OCI-LY3 (cell line): ENCODE measurements at regions not wholly inside any gene's neighbourhood (a gene's known extent, or its start where the extent isn't known, plus 50 kb on each side); places are given as distances from the start of the nearest gene placed in this dataset.

Experiments used
- EZH2phosphoT487 ChIP-seq: fragments of 200-600 bp; shearing (Covaris generic); IDR thresholded peaks from 2 replicates; pipeline ENCODE4 v1.6.1; 2018; ENCODE audit warnings: antibody characterized with exemption, mixed run types, low read depth
- TF ChIP-seq, protein P1 (sequence below): fragments of 200-600, 300-600 bp; sonication (generic); IDR thresholded peaks from 2 replicates; pipeline ENCODE4 v1.5.1; 2014; ENCODE audit warnings: antibody characterized with exemption, low read length, low read depth

DNA sequence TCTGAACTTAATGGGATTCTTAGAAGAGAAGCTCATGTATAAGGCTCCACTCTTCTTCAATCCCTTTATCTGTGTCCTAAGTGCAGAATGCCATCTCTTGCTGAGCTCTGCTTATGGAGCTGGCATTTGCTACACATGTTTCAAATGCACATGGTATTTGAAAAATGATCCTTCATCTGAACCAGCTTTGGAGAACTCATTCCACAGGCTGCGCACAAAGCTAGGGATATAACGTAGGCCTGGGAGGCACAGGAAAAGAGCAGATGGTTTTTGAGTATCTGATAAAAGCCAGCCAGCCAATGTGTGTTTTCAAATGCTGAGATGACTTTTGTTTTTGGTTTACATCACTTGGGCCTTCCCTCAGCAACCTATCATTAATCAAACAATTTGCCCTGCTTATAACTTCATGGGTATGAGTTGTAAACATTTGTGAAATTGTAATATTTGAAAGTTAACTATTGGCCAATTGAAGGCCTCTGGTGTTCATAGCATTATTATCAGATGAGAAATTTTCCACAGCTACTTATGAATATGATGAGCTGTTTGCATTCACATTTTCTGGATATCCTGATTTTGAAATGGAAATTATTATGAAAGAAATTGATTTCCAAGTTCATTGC is 729.0 kb downstream of the FGF9 start:
- TF ChIP-seq, protein P1, sequence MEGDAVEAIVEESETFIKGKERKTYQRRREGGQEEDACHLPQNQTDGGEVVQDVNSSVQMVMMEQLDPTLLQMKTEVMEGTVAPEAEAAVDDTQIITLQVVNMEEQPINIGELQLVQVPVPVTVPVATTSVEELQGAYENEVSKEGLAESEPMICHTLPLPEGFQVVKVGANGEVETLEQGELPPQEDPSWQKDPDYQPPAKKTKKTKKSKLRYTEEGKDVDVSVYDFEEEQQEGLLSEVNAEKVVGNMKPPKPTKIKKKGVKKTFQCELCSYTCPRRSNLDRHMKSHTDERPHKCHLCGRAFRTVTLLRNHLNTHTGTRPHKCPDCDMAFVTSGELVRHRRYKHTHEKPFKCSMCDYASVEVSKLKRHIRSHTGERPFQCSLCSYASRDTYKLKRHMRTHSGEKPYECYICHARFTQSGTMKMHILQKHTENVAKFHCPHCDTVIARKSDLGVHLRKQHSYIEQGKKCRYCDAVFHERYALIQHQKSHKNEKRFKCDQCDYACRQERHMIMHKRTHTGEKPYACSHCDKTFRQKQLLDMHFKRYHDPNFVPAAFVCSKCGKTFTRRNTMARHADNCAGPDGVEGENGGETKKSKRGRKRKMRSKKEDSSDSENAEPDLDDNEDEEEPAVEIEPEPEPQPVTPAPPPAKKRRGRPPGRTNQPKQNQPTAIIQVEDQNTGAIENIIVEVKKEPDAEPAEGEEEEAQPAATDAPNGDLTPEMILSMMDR, result no peak
- no peak for TF ChIP-seq EZH2phosphoT487
